Keratinocyte (primary cell): ENCODE measurements at regions not wholly inside any gene's neighbourhood (a gene's known extent, or its start where the extent isn't known, plus 50 kb on each side); places are given as distances from the start of the nearest gene placed in this dataset.

Source experiments
- DNase-seq: peaks from one replicate; pipeline ENCODE4 v3.0.0-alpha.2; 2011; ENCODE audit warnings: low read depth, missing footprints, low spot score
- FAIRE-seq: peaks from 2 replicates; lab custom pipeline; 2011; peaks lifted over from hg19 to GRCh38; lab: Jason Lieb, UNC
- H2AFZ ChIP-seq: 2 replicates; pipeline ENCODE4 v1.6.0; 2012; ENCODE audit warnings: low read length, control low read depth, inconsistent platforms; ENCODE audit not compliant: control insufficient read depth
- H3K27ac ChIP-seq: 2 replicates; pipeline ENCODE4 v1.5.1; 2011; ENCODE audit warnings: low read length; ENCODE audit not compliant: control insufficient read depth, insufficient read depth
- H3K27me3 ChIP-seq: 3 replicates; pipeline ENCODE4 v1.6.0; 2011; ENCODE audit warnings: low read length; ENCODE audit not compliant: control insufficient read depth, insufficient read depth; ENCODE audit errors: extremely low read depth
- H3K36me3 ChIP-seq, 2 experiments: 2 replicates in 1 of 2; 3 replicates in 1 of 2; pipeline ENCODE4 v1.5.1; 2011; ENCODE audit warnings: low read length in 2 of 2, mild to moderate bottlenecking in 1 of 2; ENCODE audit not compliant: control insufficient read depth in 2 of 2, insufficient read depth in 2 of 2; ENCODE audit errors: extremely low read depth in 1 of 2
- H3K4me1 ChIP-seq: 3 replicates; pipeline ENCODE4 v1.5.1; 2011; ENCODE audit warnings: low read length; ENCODE audit not compliant: control insufficient read depth, insufficient read depth; ENCODE audit errors: extremely low read depth
- H3K4me2 ChIP-seq: 3 replicates; pipeline ENCODE4 v1.6.0; 2011; ENCODE audit warnings: low read depth, low read length; ENCODE audit not compliant: control insufficient read depth, insufficient read depth; ENCODE audit errors: extremely low read depth
- H3K4me3 ChIP-seq, 3 experiments: fragments of 200-600 bp in 1 of 3; sonication (generic) in 1 of 3; 2 replicates in 2 of 3; 3 replicates in 1 of 3; pipeline ENCODE4 v1.5.1; 2011 to 2016; ENCODE audit warnings: low read length in 3 of 3, mild to moderate bottlenecking in 3 of 3, control low read depth in 2 of 3, inconsistent platforms in 1 of 3, low read depth in 1 of 3, mixed read lengths in 1 of 3, mixed run types in 1 of 3, moderate library complexity in 1 of 3; ENCODE audit not compliant: control insufficient read depth in 2 of 3, insufficient read depth in 2 of 3; ENCODE audit errors: extremely low read depth in 1 of 3
- H3K79me2 ChIP-seq: 2 replicates; pipeline ENCODE4 v1.6.0; 2012; ENCODE audit warnings: low read length; ENCODE audit not compliant: control insufficient read depth, insufficient read depth
- H3K9ac ChIP-seq: 3 replicates; pipeline ENCODE4 v1.6.0; 2011; ENCODE audit warnings: low read length; ENCODE audit not compliant: control insufficient read depth, insufficient read depth; ENCODE audit errors: extremely low read depth
- H3K9me1 ChIP-seq: 3 replicates; pipeline ENCODE4 v1.6.0; 2011; ENCODE audit warnings: low read length; ENCODE audit not compliant: control insufficient read depth, insufficient read depth; ENCODE audit errors: extremely low read depth
- H3K9me3 ChIP-seq: 2 replicates; pipeline ENCODE4 v1.5.1; 2012; ENCODE audit warnings: low read depth, low read length; ENCODE audit not compliant: control insufficient read depth
- H4K20me1 ChIP-seq: 3 replicates; pipeline ENCODE4 v1.6.0; 2011; ENCODE audit warnings: low read length; ENCODE audit not compliant: control insufficient read depth, insufficient read depth; ENCODE audit errors: extremely low read depth
- CTCF ChIP-seq, 3 experiments: IDR thresholded peaks in 1 of 3; conservative IDR thresholded peaks in 1 of 3; optimal IDR thresholded peaks in 1 of 3; 2 replicates in 2 of 3; 3 replicates in 1 of 3; pipeline versions ENCODE3 to v1.5.1; 2011; ENCODE audit warnings: low read length in 3 of 3, mild to moderate bottlenecking in 3 of 3, moderate library complexity in 2 of 3, control low read depth in 1 of 3, inconsistent platforms in 1 of 3; ENCODE audit not compliant: insufficient read depth in 2 of 3; ENCODE audit errors: extremely low read depth in 1 of 3
- EZH2 ChIP-seq: IDR thresholded peaks from one replicate; pipeline ENCODE4 v1.6.1; 2012; ENCODE audit warnings: inconsistent platforms, mild to moderate bottlenecking, low read length, moderate library complexity
- dilution Hi-C: fragments of 300-500 bp; cut with MboI; formaldehyde crosslinking; loops from one replicate; pipeline ENCODE4 v1.7.0; 2020; ENCODE audit warnings: low sequenced_read_pairs; ENCODE audit not compliant: extremely low pct_ligation_motif_present

- FAIRE-seq = no peak
- Histone ChIP-seq H3K9me1 (no peaks in the 10 kb centered on the region), H3K79me2 (no peaks in the 10 kb centered on the region), H2AFZ (no peak overlapping the region), H3K9me3 (peaks cover 8% of the 10 kb centered on the region), H3K4me1 (no peaks in the 10 kb centered on the region), H3K9ac (no peak overlapping the region), H3K4me2 (no peak overlapping the region), H3K36me3 (no peaks in the 10 kb centered on the region), H3K4me3 (no peak overlapping the region), H3K27me3 (no peaks in the 10 kb centered on the region), H4K20me1 (no peaks in the 10 kb centered on the region), H3K27ac (no peak overlapping the region)
- TF ChIP-seq EZH2 (no peak), CTCF (optimal IDR thresholded peaks at IDR 0.05 in 1 of 3, IDR thresholded peaks at IDR 0.05 in 1 of 3, conservative IDR thresholded peaks at IDR 0.05 in 1 of 3; ENCODE audit: extremely low read depth in 1 of 3, insufficient read depth in 2 of 3, low read length in 3 of 3) (no peak)
- dilution Hi-C loops = no loop called here
- DNase-seq = no peak
Observed at GRCh38 chr22:47299863-47300697, 537.6 kb downstream of the TBC1D22A start.

- dilution Hi-C loops = no loop called here
- no peaks in the 10 kb centered on the region for H4K20me1 ChIP-seq
Observed at GRCh38 chr22:47299211-47299862, 536.9 kb downstream of the TBC1D22A start.

More at GRCh38 chr22:47299211-47299862, 536.9 kb downstream of the TBC1D22A start:
- no peak for FAIRE-seq
- Histone ChIP-seq H3K36me3 (no peaks in the 10 kb centered on the region), H3K27me3 (no peaks in the 10 kb centered on the region), H3K27ac (no peak overlapping the region), H2AFZ (no peak overlapping the region), H3K9ac (no peak overlapping the region), H3K9me3 (peaks cover 8% of the 10 kb centered on the region), H3K4me3 (no peak overlapping the region), H3K79me2 (no peaks in the 10 kb centered on the region), H3K4me2 (no peak overlapping the region), H3K9me1 (no peaks in the 10 kb centered on the region), H3K4me1 (no peaks in the 10 kb centered on the region)
- TF ChIP-seq CTCF (optimal IDR thresholded peaks at IDR 0.05 in 1 of 3, IDR thresholded peaks at IDR 0.05 in 1 of 3, conservative IDR thresholded peaks at IDR 0.05 in 1 of 3; ENCODE audit: extremely low read depth in 1 of 3, insufficient read depth in 2 of 3, low read length in 3 of 3) (no peak), EZH2 (no peak)
- no peak for DNase-seq
